OCI-LY3 (cell line): ENCODE measurements at regions not wholly inside any gene's neighbourhood (a gene's known extent, or its start where the extent isn't known, plus 50 kb on each side); places are given as distances from the start of the nearest gene placed in this dataset.

Experiments
- H2AFZ ChIP-seq: fragments of 200-600, 300-600 bp; shearing (Covaris generic); 2 replicates; pipeline ENCODE4 v1.6.0; 2014; ENCODE audit warnings: antibody characterized with exemption, low read depth, low read length
- H3K27ac ChIP-seq: fragments of 200-600, 300-600 bp; sonication (generic); 2 replicates; pipeline ENCODE4 v1.5.1; 2014; ENCODE audit warnings: mild to moderate bottlenecking, low read length, moderate library complexity, mixed read lengths
- H3K27me3 ChIP-seq: fragments of 200-600, 300-600 bp; sonication (generic); 2 replicates; pipeline ENCODE4 v1.6.1; 2014; ENCODE audit warnings: low read depth, low read length, mixed read lengths
- H3K36me3 ChIP-seq: fragments of 200-600, 300-600 bp; sonication (generic); replicated peaks from 2 replicates; pipeline ENCODE3; 2014; ENCODE audit warnings: low read depth, low read length, mixed read lengths
- H3K4me1 ChIP-seq: fragments of 300-600, 200-600 bp; sonication (generic); 2 replicates; pipeline ENCODE4 v1.6.1; 2014; ENCODE audit warnings: low read length, mixed read lengths
- H3K4me2 ChIP-seq: fragments of 200-600, 300-600 bp; sonication (generic); 2 replicates; pipeline ENCODE4 v1.6.1; 2014; ENCODE audit warnings: low read length, mixed read lengths
- H3K4me3 ChIP-seq: fragments of 300-600, 200-600 bp; sonication (generic); 2 replicates; pipeline ENCODE4 v1.5.1; 2014; ENCODE audit warnings: antibody characterized with exemption, mild to moderate bottlenecking, low read length, moderate library complexity
- H3K79me2 ChIP-seq: fragments of 300-600, 200-600 bp; shearing (Covaris generic); 2 replicates; pipeline ENCODE4 v1.6.1; 2014; ENCODE audit warnings: mild to moderate bottlenecking, low read length, mixed read lengths
- H3K9ac ChIP-seq: fragments of 300-600, 200-600 bp; shearing (Covaris generic); 2 replicates; pipeline ENCODE4 v1.6.0; 2014; ENCODE audit warnings: mild to moderate bottlenecking, low read length, moderate library complexity
- H3K9me3 ChIP-seq: fragments of 200-600, 300-600 bp; shearing (Covaris generic); 2 replicates; pipeline ENCODE4 v1.6.1; 2014; ENCODE audit warnings: low read length, mixed read lengths; ENCODE audit not compliant: insufficient read depth
- H4K20me1 ChIP-seq: fragments of 200-600, 300-600 bp; sonication (generic); 2 replicates; pipeline ENCODE4 v1.6.1; 2016; ENCODE audit warnings: low read length, mixed read lengths; ENCODE audit not compliant: insufficient read depth
- CTCF ChIP-seq: fragments of 200-600, 300-600 bp; sonication (generic); IDR thresholded peaks from 2 replicates; pipeline ENCODE4 v1.5.1; 2014; ENCODE audit warnings: antibody characterized with exemption, low read length, low read depth
- EZH2phosphoT487 ChIP-seq: fragments of 200-600 bp; shearing (Covaris generic); IDR thresholded peaks from 2 replicates; pipeline ENCODE4 v1.6.1; 2018; ENCODE audit warnings: antibody characterized with exemption, mixed run types, low read depth

- Histone ChIP-seq H2AFZ (no peak overlapping the region), H3K27ac (no peak overlapping the region), H3K4me3 (no peak overlapping the region), H3K79me2 (no peaks in the 10 kb centered on the region), H3K4me1 (no peaks in the 10 kb centered on the region), H4K20me1 (no peaks in the 10 kb centered on the region), H3K27me3 (no peaks in the 10 kb centered on the region), H3K9ac (no peak overlapping the region), H3K36me3 (no peaks in the 10 kb centered on the region), H3K9me3 (no peaks in the 10 kb centered on the region), H3K4me2 (no peak overlapping the region)
- TF ChIP-seq CTCF (no peak), EZH2phosphoT487 (no peak)
Observed at GRCh38 chr14:40374221-40374620, 942.0 kb upstream of the FBXO33 start.

- Histone ChIP-seq H3K4me1 (no peaks in the 10 kb centered on the region), H3K4me2 (no peak overlapping the region), H3K9me3 (no peaks in the 10 kb centered on the region), H3K36me3 (no peaks in the 10 kb centered on the region), H2AFZ (no peak overlapping the region), H3K9ac (no peak overlapping the region), H4K20me1 (no peaks in the 10 kb centered on the region), H3K27ac (no peak overlapping the region), H3K27me3 (no peaks in the 10 kb centered on the region), H3K79me2 (no peaks in the 10 kb centered on the region), H3K4me3 (no peak overlapping the region)
- no peak for TF ChIP-seq EZH2phosphoT487
- TF ChIP-seq CTCF: no peak
Observed at GRCh38 chr14:40371011-40371410, 938.8 kb upstream of the FBXO33 start.

- no peaks in the 10 kb centered on the region for H3K79me2 ChIP-seq
- no peak overlapping the region for H3K4me2 ChIP-seq
- no peak overlapping the region for H3K9ac ChIP-seq
- no peak for TF ChIP-seq EZH2phosphoT487
- no peak for TF ChIP-seq CTCF
- no peaks in the 10 kb centered on the region for H4K20me1 ChIP-seq
- H3K27ac ChIP-seq: no peak overlapping the region
- H3K4me3 ChIP-seq: no peak overlapping the region
- no peaks in the 10 kb centered on the region for H3K9me3 ChIP-seq
- no peak overlapping the region for H2AFZ ChIP-seq
- no peaks in the 10 kb centered on the region for H3K36me3 ChIP-seq
- H3K27me3 ChIP-seq: no peaks in the 10 kb centered on the region
- H3K4me1 ChIP-seq: no peaks in the 10 kb centered on the region
Observed at GRCh38 chr14:40368314-40368713, 936.1 kb upstream of the FBXO33 start.

GRCh38 chr14:40367717-40368116 lies 935.5 kb upstream of the FBXO33 start:
- H3K79me2 ChIP-seq: no peaks in the 10 kb centered on the region
- TF ChIP-seq CTCF (no peak), EZH2phosphoT487 (no peak)
- no peaks in the 10 kb centered on the region for H3K9me3 ChIP-seq
- no peak overlapping the region for H3K27ac ChIP-seq
- H3K4me2 ChIP-seq: no peak overlapping the region
- no peak overlapping the region for H3K4me3 ChIP-seq
- no peaks in the 10 kb centered on the region for H3K4me1 ChIP-seq
- no peaks in the 10 kb centered on the region for H4K20me1 ChIP-seq
- no peak overlapping the region for H2AFZ ChIP-seq
- H3K36me3 ChIP-seq: no peaks in the 10 kb centered on the region
- no peaks in the 10 kb centered on the region for H3K27me3 ChIP-seq
- no peak overlapping the region for H3K9ac ChIP-seq
